Thymus (tissue), 11 donors: ENCODE measurements at regions not wholly inside any gene's neighbourhood (a gene's known extent, or its start where the extent isn't known, plus 50 kb on each side); places are given as distances from the start of the nearest gene placed in this dataset.

Experiments used
- DNase-seq, 9 donors: peaks; one replicate each; pipeline ENCODE4 v3.0.0-alpha.2; 2013; ENCODE audit warnings: low spot score in 9 of 9, low read depth in 6 of 9, missing footprints in 1 of 9
- H3K27ac ChIP-seq, 2 donors: one replicate each; pipeline ENCODE4 v1.5.1; 2013; ENCODE audit warnings: control low read depth in 1 of 2, low read depth in 1 of 2, low read length in 1 of 2, mild to moderate bottlenecking in 1 of 2, moderate library complexity in 1 of 2
- H3K27me3 ChIP-seq, 2 donors: one replicate each; pipeline ENCODE4 v1.5.1; 2013; ENCODE audit warnings: low read length in 1 of 2; ENCODE audit not compliant: control insufficient read depth in 2 of 2, insufficient read depth in 1 of 2
- H3K36me3 ChIP-seq, 2 donors: one replicate each; pipeline ENCODE4 v1.5.1; 2013; ENCODE audit warnings: low read length in 1 of 2, mild to moderate bottlenecking in 1 of 2, moderate library complexity in 1 of 2; ENCODE audit not compliant: control insufficient read depth in 2 of 2, insufficient read depth in 2 of 2
- H3K4me1 ChIP-seq, 2 donors: one replicate each; pipeline ENCODE4 v1.5.1; 2013; ENCODE audit warnings: low read length in 2 of 2; ENCODE audit not compliant: control insufficient read depth in 2 of 2, insufficient read depth in 2 of 2
- H3K4me3 ChIP-seq, 2 donors: one replicate each; pipeline ENCODE4 v1.5.1; 2013; ENCODE audit warnings: low read length in 2 of 2, control low read depth in 1 of 2, mild to moderate bottlenecking in 1 of 2
- H3K9me3 ChIP-seq, 2 donors: one replicate each; pipeline ENCODE4 v1.5.1; 2013; ENCODE audit warnings: low read length in 1 of 2, mild to moderate bottlenecking in 1 of 2; ENCODE audit not compliant: control insufficient read depth in 2 of 2, insufficient read depth in 1 of 2
- WGBS: extraction: QIAGEN DNeasy Blood & Tissue Kit; methylation state at CpG from one replicate; pipeline ENCODE4 v1.1.7; 2013; 5-methylcytosine and 5-hydroxymethylcytosine counted together
- donor health status: healthy.

DNA sequence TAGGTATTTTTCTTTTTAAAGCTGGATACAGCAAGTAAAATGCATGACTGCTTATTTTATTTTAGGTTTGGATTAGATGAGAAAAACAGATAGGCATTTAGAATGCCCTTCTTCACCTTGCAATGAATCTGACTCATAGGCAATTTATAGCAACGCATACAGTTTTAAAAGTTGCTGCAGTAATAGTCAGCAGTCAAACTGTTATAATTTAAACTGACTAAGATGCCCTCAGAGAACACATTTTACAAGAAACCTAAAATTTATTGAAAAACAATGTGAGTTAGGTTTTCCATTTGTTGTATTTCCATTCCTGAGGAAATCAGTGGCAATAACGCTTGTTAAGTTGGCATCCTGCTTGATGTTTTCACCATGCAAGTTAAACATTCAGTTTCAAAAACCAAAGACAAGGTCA lies 1128.2 kb upstream of the PCDH9 start:
- Histone ChIP-seq H3K27me3 (no peaks in the 10 kb centered on the region), H3K27ac (no peak overlapping the region), H3K9me3 (no peaks in the 10 kb centered on the region), H3K4me3 (no peak overlapping the region), H3K36me3 (no peaks in the 10 kb centered on the region), H3K4me1 (no peaks in the 10 kb centered on the region)
- no peak for DNase-seq
- 96% methylated on average over 2 of the region's 2 CpGs for WGBS

DNA sequence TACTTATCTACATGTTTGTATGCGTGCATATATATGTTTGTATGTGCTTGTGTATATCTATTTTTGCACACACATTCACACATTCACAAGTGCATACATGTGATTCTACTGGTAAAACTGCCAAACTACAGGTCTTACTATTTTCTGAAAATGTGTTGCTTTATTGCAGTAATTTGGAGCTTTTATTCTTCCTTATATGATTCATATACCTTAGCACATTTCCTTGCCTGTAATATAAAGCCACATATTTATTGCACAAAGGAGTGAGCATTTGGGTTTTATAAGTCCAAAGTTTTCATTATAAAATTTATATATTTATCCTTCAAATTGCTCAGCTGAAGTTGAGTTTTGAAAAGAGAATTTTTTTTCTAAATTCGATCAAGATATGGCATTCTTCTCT lies 1120.4 kb upstream of the PCDH9 start:
- Histone ChIP-seq H3K9me3 (no peaks in the 10 kb centered on the region), H3K27ac (no peak overlapping the region), H3K27me3 (no peaks in the 10 kb centered on the region), H3K4me3 (no peak overlapping the region), H3K4me1 (no peaks in the 10 kb centered on the region), H3K36me3 (no peaks in the 10 kb centered on the region)
- 95% methylated on average over 2 of the region's 2 CpGs for WGBS
- no peak for DNase-seq

DNA sequence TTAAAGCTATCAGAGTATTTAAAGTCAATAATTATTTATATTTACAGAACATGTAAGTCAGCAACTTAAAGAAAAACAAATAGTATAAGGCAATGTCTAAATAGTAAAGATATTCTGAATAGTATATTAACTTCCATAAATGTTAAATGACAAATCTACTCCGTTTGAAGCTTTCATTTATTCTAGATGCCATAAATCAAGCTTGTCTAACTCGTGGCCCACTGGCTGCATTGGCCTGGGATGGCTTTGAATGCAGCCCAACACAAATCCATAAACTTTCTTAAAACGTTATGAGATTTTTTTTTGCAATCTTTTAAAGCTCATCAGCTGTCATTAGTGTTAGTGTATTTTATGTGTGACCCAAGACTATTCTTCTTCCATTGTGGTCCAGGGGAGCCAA lies 1117.1 kb upstream of the PCDH9 start:
- Histone ChIP-seq H3K27ac (no peak overlapping the region), H3K9me3 (peaks cover 1 to 7% of the 10 kb centered on the region in 2 donors), H3K4me3 (no peak overlapping the region), H3K27me3 (no peaks in the 10 kb centered on the region), H3K36me3 (no peaks in the 10 kb centered on the region), H3K4me1 (no peaks in the 10 kb centered on the region)
- DNase-seq: no peak
- 70% methylated on average over 3 of the region's 3 CpGs for WGBS

DNA sequence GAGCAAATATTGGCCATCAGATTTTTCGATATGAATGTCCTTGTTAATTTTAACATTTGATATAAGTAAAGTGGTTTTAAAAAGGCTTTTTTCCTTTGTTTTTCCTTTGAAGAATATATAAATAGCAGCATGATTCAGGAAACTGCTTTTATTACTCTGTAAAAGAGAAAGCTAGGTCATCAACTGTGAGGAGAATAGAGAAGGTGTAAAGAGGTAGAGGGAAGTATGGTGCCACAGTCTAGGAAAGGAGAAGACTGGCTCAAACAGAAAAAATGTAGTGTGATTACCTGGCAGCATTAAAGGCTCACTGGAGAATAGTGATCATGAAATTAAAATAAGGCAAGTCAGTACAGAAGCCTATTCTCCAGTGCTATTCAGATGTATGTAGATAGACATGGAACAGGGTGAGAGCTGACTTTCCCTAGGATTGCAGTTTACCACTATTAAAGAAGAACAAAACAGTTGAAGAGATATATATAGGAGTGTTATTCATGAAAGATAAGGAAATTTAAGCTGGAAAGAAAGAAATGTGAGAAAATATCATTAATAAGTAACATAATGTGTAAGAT lies 1115.9 kb upstream of the PCDH9 start:
- 93% methylated on average over 1 of the region's 1 CpG for WGBS
- H3K4me3 ChIP-seq: no peak overlapping the region

GRCh38 chr13:68323124-68323523 lies 1093.0 kb upstream of the PCDH9 start:
- Histone ChIP-seq H3K9me3 (peaks cover 2 to 5% of the 10 kb centered on the region in 2 donors), H3K27ac (no peak overlapping the region), H3K27me3 (no peaks in the 10 kb centered on the region), H3K4me1 (no peaks in the 10 kb centered on the region), H3K4me3 (no peak overlapping the region), H3K36me3 (no peaks in the 10 kb centered on the region)
- DNase-seq: no peak
- WGBS: 95% methylated on average over 2 of the region's 2 CpGs

More for the DNA sequence above, 1115.9 kb upstream of the PCDH9 start:
- DNase-seq: no peak
- Histone ChIP-seq H3K4me1 (no peaks in the 10 kb centered on the region), H3K27ac (no peak overlapping the region), H3K27me3 (no peaks in the 10 kb centered on the region), H3K36me3 (no peaks in the 10 kb centered on the region), H3K9me3 (peaks cover 1 to 7% of the 10 kb centered on the region in 2 donors)

GRCh38 chr13:68319384-68319783 lies 1089.2 kb upstream of the PCDH9 start:
- DNase-seq: no peak
- no peaks in the 10 kb centered on the region for H3K4me1 ChIP-seq
- no peak overlapping the region for H3K27ac ChIP-seq
- H3K36me3 ChIP-seq: no peaks in the 10 kb centered on the region
- H3K4me3 ChIP-seq: no peak overlapping the region
- 88% methylated on average over 2 of the region's 2 CpGs for WGBS
- peaks cover 2 to 5% of the 10 kb centered on the region in 2 donors for H3K9me3 ChIP-seq
- no peaks in the 10 kb centered on the region for H3K27me3 ChIP-seq

DNA sequence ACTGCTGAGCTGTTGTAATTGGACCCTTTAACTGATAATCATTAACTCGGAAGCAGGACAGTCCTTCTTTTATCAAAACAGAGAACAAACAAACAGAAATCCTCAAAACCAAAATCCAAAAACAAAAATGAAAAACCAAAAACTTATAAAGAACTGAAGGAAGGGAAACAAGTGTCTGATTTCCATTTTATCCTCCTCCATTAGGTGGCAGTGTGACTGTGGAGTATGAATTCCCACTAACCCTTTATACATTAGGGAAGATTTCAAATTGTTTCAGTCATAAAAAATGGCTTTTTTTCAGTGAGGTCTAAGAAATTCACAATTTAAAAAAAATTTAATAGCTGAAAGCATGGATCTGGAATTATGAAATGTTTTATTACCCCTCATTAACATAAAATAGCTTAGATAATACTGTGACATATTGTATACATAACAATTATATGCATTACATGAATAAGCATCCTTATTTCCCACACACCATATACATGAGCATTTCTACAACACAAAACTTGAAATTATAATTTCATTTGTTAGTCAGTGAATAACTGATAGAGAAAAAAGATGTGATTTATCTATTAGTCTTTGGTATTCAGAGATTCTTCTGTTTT lies 1074.3 kb upstream of the PCDH9 start:
- 54% methylated on average over 1 of the region's 1 CpG for WGBS
- Histone ChIP-seq H3K4me1 (no peaks in the 10 kb centered on the region), H3K36me3 (no peaks in the 10 kb centered on the region), H3K27me3 (no peaks in the 10 kb centered on the region), H3K27ac (no peak overlapping the region), H3K9me3 (no peaks in the 10 kb centered on the region), H3K4me3 (no peak overlapping the region)
- DNase-seq: peak in 1 of 9 donors; percentile 2

DNA sequence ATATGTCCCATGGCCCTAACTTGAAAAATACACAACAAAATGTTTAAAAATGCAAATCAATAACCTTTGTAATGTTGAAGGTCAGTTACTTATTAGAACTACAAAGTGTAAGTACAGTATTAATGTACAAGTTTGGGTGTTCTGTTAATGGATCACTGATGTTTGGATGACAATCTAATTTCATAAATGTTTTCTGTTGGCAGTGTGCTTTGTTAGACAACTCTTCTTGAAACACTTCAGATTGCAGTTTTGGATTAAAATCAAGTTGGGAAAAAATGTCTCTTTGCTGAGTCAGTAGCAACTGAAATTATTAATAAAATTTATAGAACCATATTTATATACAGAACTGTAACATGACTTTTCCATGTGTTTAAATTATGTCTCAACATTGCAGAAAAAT lies 1063.5 kb upstream of the PCDH9 start:
- Histone ChIP-seq H3K9me3 (no peaks in the 10 kb centered on the region), H3K27me3 (no peaks in the 10 kb centered on the region), H3K27ac (no peak overlapping the region), H3K36me3 (no peaks in the 10 kb centered on the region), H3K4me3 (no peak overlapping the region), H3K4me1 (no peaks in the 10 kb centered on the region)
- DNase-seq: no peak

DNA sequence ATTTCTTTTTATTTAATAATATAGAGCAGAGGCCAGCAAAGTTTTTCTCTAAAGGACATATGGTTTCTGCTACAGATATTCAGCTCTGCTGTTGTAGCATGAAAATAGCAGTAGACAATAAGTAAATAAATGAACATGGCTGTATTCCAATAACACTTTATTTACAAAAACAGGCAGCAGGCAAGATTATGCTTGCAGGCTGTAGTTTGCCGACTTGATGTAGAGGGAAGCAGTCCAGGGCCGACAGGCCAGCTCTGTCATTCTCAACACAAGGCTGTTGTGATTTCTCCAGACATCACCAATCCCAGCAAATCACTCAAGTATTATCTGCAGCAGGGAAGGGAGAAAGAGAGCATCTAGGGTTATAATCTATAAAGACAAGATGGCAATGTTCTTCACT lies 1062.5 kb upstream of the PCDH9 start:
- no peaks in the 10 kb centered on the region for H3K4me1 ChIP-seq
- 95% methylated on average over 2 of the region's 2 CpGs for WGBS
- no peak for DNase-seq
- no peaks in the 10 kb centered on the region for H3K9me3 ChIP-seq
- no peaks in the 10 kb centered on the region for H3K27me3 ChIP-seq
- H3K4me3 ChIP-seq: no peak overlapping the region
- no peak overlapping the region for H3K27ac ChIP-seq
- no peaks in the 10 kb centered on the region for H3K36me3 ChIP-seq
